ENCODE measurements at regions not wholly inside any gene's neighbourhood (a gene's known extent, or its start where the extent isn't known, plus 50 kb on each side); places are given as distances from the start of the nearest gene placed in this dataset.

DNA sequence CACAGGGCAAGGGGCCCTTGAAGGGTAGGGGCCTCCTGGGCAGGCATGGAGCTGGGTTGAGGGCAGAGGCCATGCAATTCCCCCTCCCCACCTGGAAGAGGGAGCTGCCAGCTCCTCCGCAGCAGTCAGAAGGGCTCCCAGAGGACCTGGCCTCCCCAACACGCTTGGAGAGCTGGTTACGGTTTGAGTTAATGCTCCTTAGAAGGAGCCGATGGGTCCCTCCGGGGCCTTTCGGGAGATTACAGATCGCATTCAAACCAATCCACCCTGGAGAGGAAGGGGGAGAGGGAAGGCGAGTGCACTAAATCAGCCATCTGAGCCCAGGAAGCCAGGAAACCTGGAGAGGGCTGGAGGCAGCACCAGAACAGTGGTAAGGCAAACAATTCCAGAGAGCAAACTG lies 106.3 kb upstream of the CSF3R start:
- Histone ChIP-seq H3K9me3 (ENCODE audit: control insufficient read depth, low read length) (no peaks in the 10 kb centered on the region), H3K36me3 (ENCODE audit: control insufficient read depth, insufficient read depth, low read length) (no peaks in the 10 kb centered on the region), H3K4me3 (ENCODE audit: low read length) (no peak overlapping the region), H3K4me1 (ENCODE audit: control insufficient read depth, insufficient read depth, low read length) (peaks cover 10% of the 10 kb centered on the region), H3K9ac (ENCODE audit: extremely low read depth, low read length, poor library complexity, severe bottlenecking) (no peak overlapping the region), H3K27ac (ENCODE audit: low read depth, low read length) (no peak overlapping the region), H3K27me3 (ENCODE audit: control insufficient read depth, insufficient read depth, low read length, poor library complexity, severe bottlenecking) (no peaks in the 10 kb centered on the region)
- no peaks in the 10 kb centered on the region for H3K9me3 Mint-ChIP-seq
- TF ChIP-seq CTCF (conservative IDR thresholded peaks at IDR 0.05): no peak
- no peak for DNase-seq
- H3K4me1 Mint-ChIP-seq: peaks cover 27% of the 10 kb centered on the region
- no peaks in the 10 kb centered on the region for H3K36me3 Mint-ChIP-seq (ENCODE audit: low read depth)
- no peak overlapping the region for H3K27ac Mint-ChIP-seq
- H3K27me3 Mint-ChIP-seq (ENCODE audit: insufficient read depth): no peaks in the 10 kb centered on the region
- 76 to 91% methylated on average over 5 to 8 of the region's 8 CpGs for WGBS, 2 experiments (ENCODE audit: insufficient coverage in 1 of 2, insufficient read length in 1 of 2)
- H3K4me3 Mint-ChIP-seq: no peak overlapping the region

- WGBS, 2 experiments (ENCODE audit: insufficient coverage in 1 of 2, insufficient read length in 1 of 2): 66 to 68% methylated on average over 20 to 24 of the region's 24 CpGs
- H3K4me3 Mint-ChIP-seq: no peak overlapping the region
- H3K4me1 Mint-ChIP-seq: peaks cover 36% of the 10 kb centered on the region
- Histone ChIP-seq H3K27ac (ENCODE audit: low read depth, low read length) (peak overlapping the region; percentile 95), H3K9me3 (ENCODE audit: control insufficient read depth, low read length) (no peaks in the 10 kb centered on the region), H3K4me3 (ENCODE audit: low read length) (no peak overlapping the region), H3K36me3 (ENCODE audit: control insufficient read depth, insufficient read depth, low read length) (no peaks in the 10 kb centered on the region), H3K9ac (ENCODE audit: extremely low read depth, low read length, poor library complexity, severe bottlenecking) (no peak overlapping the region), H3K27me3 (ENCODE audit: control insufficient read depth, insufficient read depth, low read length, poor library complexity, severe bottlenecking) (no peaks in the 10 kb centered on the region), H3K4me1 (ENCODE audit: control insufficient read depth, insufficient read depth, low read length) (peaks cover 13% of the 10 kb centered on the region)
- DNase-seq: peak; percentile 69
- no peak for TF ChIP-seq CTCF (conservative IDR thresholded peaks at IDR 0.05)
- H3K27ac Mint-ChIP-seq: no peak overlapping the region
- no peaks in the 10 kb centered on the region for H3K27me3 Mint-ChIP-seq (ENCODE audit: insufficient read depth)
- H3K9me3 Mint-ChIP-seq: no peaks in the 10 kb centered on the region
- H3K36me3 Mint-ChIP-seq (ENCODE audit: low read depth): no peaks in the 10 kb centered on the region
These were observed 103.1 kb upstream of the CSF3R start for GRCh38 chr1:36585569-36586548.

DNA sequence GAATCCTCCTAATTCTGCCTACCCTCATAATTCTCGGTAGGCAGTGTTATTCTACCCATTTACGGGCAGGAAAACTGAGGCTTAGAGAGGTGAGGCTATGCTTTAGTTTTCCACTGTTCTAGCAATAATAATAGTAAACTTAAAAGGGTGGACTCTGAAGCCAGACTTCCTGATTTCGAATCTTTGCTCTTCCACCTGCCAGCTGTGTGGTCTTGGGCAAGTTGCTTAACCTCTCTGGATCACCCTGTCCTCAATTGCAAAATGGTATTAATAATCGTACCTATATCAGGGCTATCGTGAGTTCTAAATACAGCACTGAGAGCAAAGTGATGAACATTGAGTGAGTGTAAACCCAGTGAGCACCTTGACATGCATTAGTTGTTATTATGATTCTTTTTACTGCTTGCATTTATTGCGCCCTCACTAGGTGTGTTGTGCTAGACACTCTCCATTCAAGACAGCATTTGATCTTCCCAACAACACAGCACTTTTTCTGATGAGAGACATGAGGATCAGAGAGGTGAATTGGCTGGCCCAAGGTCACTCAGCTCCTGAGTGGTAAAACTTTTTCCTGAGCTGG lies 102.3 kb upstream of the CSF3R start:
- Mint-ChIP-seq H3K36me3 (ENCODE audit: low read depth) (no peaks in the 10 kb centered on the region), H3K9me3 (no peaks in the 10 kb centered on the region), H3K27me3 (ENCODE audit: insufficient read depth) (no peaks in the 10 kb centered on the region), H3K4me3 (no peak overlapping the region), H3K4me1 (peaks cover 43% of the 10 kb centered on the region), H3K27ac (no peak overlapping the region)
- Histone ChIP-seq H3K9ac (ENCODE audit: extremely low read depth, low read length, poor library complexity, severe bottlenecking) (no peak overlapping the region), H3K4me1 (ENCODE audit: control insufficient read depth, insufficient read depth, low read length) (peaks cover 13% of the 10 kb centered on the region), H3K36me3 (ENCODE audit: control insufficient read depth, insufficient read depth, low read length) (no peaks in the 10 kb centered on the region), H3K9me3 (ENCODE audit: control insufficient read depth, low read length) (no peaks in the 10 kb centered on the region), H3K27me3 (ENCODE audit: control insufficient read depth, insufficient read depth, low read length, poor library complexity, severe bottlenecking) (no peaks in the 10 kb centered on the region), H3K27ac (ENCODE audit: low read depth, low read length) (peak overlapping the region; percentile 95), H3K4me3 (ENCODE audit: low read length) (no peak overlapping the region)
- 83 to 94% methylated on average over 5 to 6 of the region's 6 CpGs for WGBS, 2 experiments (ENCODE audit: insufficient coverage in 1 of 2, insufficient read length in 1 of 2)
- no peak for TF ChIP-seq CTCF (conservative IDR thresholded peaks at IDR 0.05)
- DNase-seq: no peak

Data from endodermal cell (in vitro differentiated cells).